ENCODE measurements at regions not wholly inside any gene's neighbourhood (a gene's known extent, or its start where the extent isn't known, plus 50 kb on each side); places are given as distances from the start of the nearest gene placed in this dataset.
"Not testable (repeated sequence)": the region's sequence is repeated elsewhere in the genome, so short reads cannot be mapped to it uniquely, and the experiment has no call there.

GRCh38 chr18:1585881-1586488 is 681.3 kb downstream of the ADCYAP1 start:
- peak; percentile 46 to 58 for DNase-seq

DNA sequence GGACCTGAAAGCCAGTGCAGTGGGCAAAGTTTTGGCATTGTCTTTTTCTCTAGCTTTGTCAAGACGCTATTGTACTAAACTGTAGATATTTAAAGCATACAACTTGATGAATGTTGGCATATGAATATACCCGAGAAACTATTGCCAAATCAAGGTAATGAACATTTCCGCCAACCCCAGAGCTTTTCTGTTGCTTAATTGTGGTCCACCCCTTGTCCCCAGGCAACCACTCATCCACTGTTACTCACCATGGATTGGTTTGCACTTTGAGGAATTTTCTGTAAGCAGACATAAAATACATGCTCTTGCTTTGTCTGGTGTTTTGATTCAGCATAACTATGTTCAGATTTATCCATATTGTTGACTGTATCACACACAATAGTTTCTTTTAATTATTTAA is 688.4 kb downstream of the ADCYAP1 start:
- DNase-seq: no peak

GRCh38 chr18:1595195-1595594 is 690.5 kb downstream of the ADCYAP1 start:
- DNase-seq: no peak

GRCh38 chr18:1599196-1599595 is 694.5 kb downstream of the ADCYAP1 start:
- no peak for DNase-seq

- DNase-seq: no peak
Measured at GRCh38 chr18:1604751-1605150, 700.1 kb downstream of the ADCYAP1 start.

GRCh38 chr18:1618364-1618763 is 713.7 kb downstream of the ADCYAP1 start:
- DNase-seq: no peak

- DNase-seq: no peak
Measured at GRCh38 chr18:1619507-1619906, 714.8 kb downstream of the ADCYAP1 start.

- no peak for DNase-seq
Measured at GRCh38 chr18:1624612-1625011, 719.9 kb downstream of the ADCYAP1 start.

GRCh38 chr18:1627494-1627893 is 722.8 kb downstream of the ADCYAP1 start:
- DNase-seq: no peak

DNA sequence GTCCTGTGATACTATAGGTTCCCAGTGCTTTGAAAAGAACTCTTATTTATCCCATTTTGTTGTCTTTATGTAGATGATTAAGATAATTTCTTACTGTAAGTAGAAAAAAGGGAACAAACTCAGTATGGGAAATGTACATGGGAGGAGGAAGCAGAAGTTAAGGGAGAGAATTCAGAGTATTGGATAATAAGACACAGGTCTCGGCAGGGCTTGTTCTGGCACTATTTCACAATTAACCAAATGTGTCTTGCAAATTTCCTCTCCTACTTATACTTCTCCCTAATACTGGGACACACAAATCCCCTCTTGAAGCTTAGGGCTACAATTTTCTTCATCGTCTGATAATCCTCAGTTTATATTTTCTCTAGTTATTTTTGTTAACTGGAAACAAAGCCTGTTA is 744.0 kb downstream of the ADCYAP1 start:
- DNase-seq: no peak

DNA sequence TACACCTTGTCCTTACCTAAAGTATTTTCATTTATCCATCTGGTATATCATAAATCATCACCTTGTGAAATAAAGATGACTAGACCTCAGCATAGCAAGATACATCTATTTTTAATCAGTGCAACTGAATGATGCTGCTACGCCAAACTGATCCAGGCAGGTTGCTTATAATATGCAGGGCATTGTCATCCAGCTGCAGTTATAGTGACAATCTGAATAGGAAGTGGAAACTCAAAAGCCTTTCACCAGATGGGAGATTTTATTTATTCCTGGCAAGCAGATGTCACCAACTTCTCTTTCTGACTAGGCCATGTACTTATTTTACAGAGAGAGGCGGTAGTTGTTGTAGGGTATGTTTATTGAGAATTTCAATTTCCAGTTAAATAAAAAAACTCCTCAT is 747.3 kb downstream of the ADCYAP1 start:
- DNase-seq: peak in 1 of 2 experiments; percentile 6

GRCh38 chr18:1653873-1654272 is 749.2 kb downstream of the ADCYAP1 start:
- DNase-seq: no peak

DNA sequence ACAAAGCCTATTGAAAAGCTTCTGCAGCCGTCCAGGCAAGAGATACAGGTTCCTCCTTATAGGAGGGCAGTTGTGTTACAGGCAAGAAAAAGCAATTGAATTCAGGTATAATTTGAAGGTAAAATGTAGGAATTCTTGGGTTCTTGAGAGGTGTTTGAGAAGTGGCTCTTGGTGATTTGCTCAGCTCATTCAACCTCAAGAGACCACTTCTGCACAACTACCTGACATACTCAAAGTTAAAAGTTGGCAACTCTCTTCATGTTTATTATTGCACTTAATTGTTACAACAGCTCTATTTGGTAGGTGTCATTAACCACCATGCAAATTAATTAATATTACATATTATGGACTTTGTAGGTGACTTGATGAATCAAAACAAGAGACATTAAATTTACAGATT is 753.2 kb downstream of the ADCYAP1 start:
- DNase-seq: no peak

GRCh38 chr18:1658908-1659566 is 754.4 kb downstream of the ADCYAP1 start:
- peak in 1 of 2 experiments; percentile 34 for DNase-seq

- peak; percentile 6 to 21 for DNase-seq
Measured at GRCh38 chr18:1663879-1664705, 759.4 kb downstream of the ADCYAP1 start.

DNA sequence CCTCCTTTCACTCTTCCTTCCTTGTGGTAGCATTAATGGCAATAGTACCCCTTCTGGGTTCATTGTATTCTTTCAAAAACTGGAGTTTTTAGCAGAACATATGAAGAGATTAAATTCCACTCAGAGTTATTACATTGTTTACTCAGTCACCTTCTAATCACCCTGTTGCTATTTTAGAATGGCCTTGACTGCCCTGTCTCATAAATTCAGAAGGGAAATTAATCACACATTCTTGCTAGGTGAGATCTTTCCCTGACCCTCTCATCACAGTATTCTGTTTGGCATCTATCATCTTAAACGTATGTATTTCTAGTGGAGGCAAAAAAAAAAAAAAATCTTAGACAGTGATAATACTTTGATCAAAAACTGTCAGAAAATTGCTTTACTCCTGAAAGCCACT is 760.4 kb downstream of the ADCYAP1 start:
- DNase-seq: no peak

- DNase-seq: no peak
Measured at GRCh38 chr18:1668279-1668678, 763.6 kb downstream of the ADCYAP1 start.

GRCh38 chr18:1671710-1672109 is 767.0 kb downstream of the ADCYAP1 start:
- DNase-seq: not testable (repeated sequence)

DNA sequence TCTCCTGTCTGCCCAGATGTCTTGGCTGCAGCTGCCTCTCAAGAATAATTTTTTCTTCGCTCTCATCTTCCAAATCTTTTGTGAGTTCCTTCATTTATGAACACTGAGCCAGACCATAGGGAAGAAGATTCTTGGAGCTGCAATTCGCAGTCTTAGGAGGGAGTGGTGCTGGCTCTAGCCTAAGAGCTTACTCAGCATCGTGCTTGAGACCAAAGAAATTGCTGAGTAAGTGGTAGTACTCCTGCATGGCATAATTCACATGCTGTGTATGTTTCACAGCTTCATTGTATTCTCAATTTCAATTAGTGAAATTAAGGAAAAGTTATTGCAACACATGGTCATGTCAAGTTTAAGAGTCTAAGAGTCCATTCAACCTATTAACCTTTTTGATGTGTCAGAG is 771.7 kb downstream of the ADCYAP1 start:
- no peak for DNase-seq

GRCh38 chr18:1680108-1680507 is 775.4 kb downstream of the ADCYAP1 start:
- no peak for DNase-seq

GRCh38 chr18:1691863-1692262 is 787.2 kb downstream of the ADCYAP1 start:
- DNase-seq: no peak

- DNase-seq: no peak
Measured at GRCh38 chr18:1708006-1708405, 803.3 kb downstream of the ADCYAP1 start.

DNA sequence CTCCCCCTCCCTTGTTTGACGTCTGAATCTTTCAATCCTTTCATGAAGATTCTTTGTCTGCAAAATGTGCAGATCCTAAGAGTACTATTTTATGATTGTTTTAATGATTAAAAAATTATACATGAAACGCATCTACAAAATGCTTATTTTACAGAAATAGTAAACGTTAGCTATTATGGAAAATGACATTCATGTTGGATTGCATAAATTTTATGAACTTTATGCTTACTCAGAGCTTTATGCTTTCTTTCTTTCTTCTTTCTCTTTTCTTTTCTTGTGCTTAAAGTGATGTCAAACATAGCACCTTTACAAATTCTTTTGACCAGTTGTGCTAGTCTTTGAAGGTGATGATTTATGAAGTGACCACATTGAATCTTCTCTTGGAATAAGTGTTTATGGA is 805.4 kb downstream of the ADCYAP1 start:
- DNase-seq: no peak

DNA sequence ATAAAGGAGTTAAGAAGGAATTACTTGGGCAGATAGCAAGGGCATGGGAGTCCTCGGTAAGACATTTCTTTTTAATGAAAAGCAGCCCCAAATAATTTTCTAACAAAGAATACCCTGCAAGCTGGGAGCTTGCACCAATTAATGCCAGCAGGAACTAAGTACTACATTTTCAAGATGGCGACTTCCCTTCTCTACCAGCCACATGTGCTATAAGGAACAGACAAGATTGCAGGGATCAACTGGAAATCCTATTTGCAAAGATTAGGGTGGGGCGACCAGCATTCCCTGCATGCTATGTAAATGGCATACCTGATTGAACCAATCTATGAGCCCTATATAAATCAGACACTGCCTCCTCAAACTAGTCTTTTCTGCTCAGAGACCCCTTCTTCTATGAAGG is 827.5 kb downstream of the ADCYAP1 start:
- DNase-seq: no peak
